Stomach (tissue), 8 donors: ENCODE measurements at regions not wholly inside any gene's neighbourhood (a gene's known extent, or its start where the extent isn't known, plus 50 kb on each side); places are given as distances from the start of the nearest gene placed in this dataset.

Source experiments
- DNase-seq, 2 donors: peaks; one replicate each; pipeline versions ENCODE4 v3.0.0 to v3.0.0-alpha.2; 2013 to 2019
- H3K27ac ChIP-seq, 5 donors: fragments of 200-600 bp in 4 of 5; sonication (generic) in 4 of 5; one replicate each; pipeline ENCODE4 v1.5.1; 2013 to 2019; ENCODE audit warnings: mild to moderate bottlenecking in 1 of 5, moderate library complexity in 1 of 5
- H3K27me3 ChIP-seq, 3 donors: fragments of 200-600 bp; sonication (generic); one replicate each; pipeline ENCODE4 v1.5.1; 2017 to 2019; ENCODE audit warnings: mixed run types in 1 of 3
- H3K36me3 ChIP-seq, 4 donors: fragments of 200-600 bp; sonication (generic); 1 replicate in 3 of 4; 2 replicates in 1 of 4; pipeline ENCODE4 v1.5.1; 2016 to 2019
- H3K4me1 ChIP-seq, 4 donors: fragments of 200-600 bp; sonication (generic); one replicate each; pipeline ENCODE4 v1.5.1; 2016 to 2019
- H3K4me3 ChIP-seq, 4 donors: fragments of 200-600 bp; sonication (generic) in 3 of 4; one replicate each; pipeline ENCODE4 v1.5.1; 2016 to 2019; ENCODE audit warnings: mild to moderate bottlenecking in 1 of 4
- H3K9me3 ChIP-seq, 4 donors: fragments of 200-600 bp; sonication (generic); one replicate each; pipeline ENCODE4 v1.5.1; 2016 to 2019
- CTCF ChIP-seq, 7 experiments: fragments of 450-650 bp in 4 of 7; fragments of 200-600 bp in 3 of 7; sonication (generic) in 3 of 7; IDR thresholded peaks; one replicate each; pipeline ENCODE4 v1.5.1; 2016 to 2019; ENCODE audit warnings: antibody characterized with exemption in 7 of 7, control low read depth in 2 of 7, mild to moderate bottlenecking in 1 of 7
- EP300 ChIP-seq: sonication (generic); formaldehyde crosslinking; IDR thresholded peaks from one replicate; pipeline ENCODE4 v1.6.1; 2017; ENCODE audit warnings: antibody characterized with exemption
- POLR2A ChIP-seq, 4 donors: fragments of 450-650 bp; IDR thresholded peaks; one replicate each; pipeline ENCODE4 v1.6.1; 2016; ENCODE audit warnings: antibody characterized with exemption in 4 of 4, control low read depth in 2 of 4, mild to moderate bottlenecking in 1 of 4, moderate library complexity in 1 of 4
- POLR2AphosphoS5 ChIP-seq, 3 donors: sonication (generic); formaldehyde crosslinking; IDR thresholded peaks; one replicate each; pipeline ENCODE4 v1.6.1; 2016; ENCODE audit warnings: antibody characterized with exemption in 3 of 3
- WGBS, 5 donors: extraction: QIAGEN DNeasy Blood & Tissue Kit in 3 of 5; methylation state at CpG; one replicate each; pipeline versions ENCODE4 v1.1.5 to v1.1.7; 2013 to 2018; 5-methylcytosine and 5-hydroxymethylcytosine counted together
- intact Hi-C: fragments of 100-400 bp; cut with DNase I; formaldehyde crosslinking; loops from one replicate; pipeline ENCODE4 v1.15.1; 2023; ENCODE audit warnings: low total_unique reads
- donor health status: healthy with polysubstance abuse.
- donor health status: Bipolar disorder and iron deficiency.
- donor health status: healthy.

- Histone ChIP-seq H3K27me3 (no peaks in the 10 kb centered on the region), H3K4me1 (no peaks in the 10 kb centered on the region), H3K36me3 (no peaks in the 10 kb centered on the region), H3K4me3 (no peak overlapping the region), H3K9me3 (peaks cover 0 to 6% (median 5%) of the 10 kb centered on the region in 4 donors), H3K27ac (no peak overlapping the region)
- WGBS, 5 donors: 80 to 96% (median 90%) methylated on average over 3 of the region's 3 CpGs
- intact Hi-C loops: no loop called here
- DNase-seq: no peak
- TF ChIP-seq EP300: no peak
- no peak for TF ChIP-seq POLR2AphosphoS5 (IDR thresholded peaks at IDR 0.05)
- TF ChIP-seq POLR2A (IDR thresholded peaks at IDR 0.05): no peak
- no peak for TF ChIP-seq CTCF (IDR thresholded peaks at IDR 0.05)
These were observed 739.4 kb upstream of the RAB6C start for GRCh38 chr2:129240061-129240460.

- Histone ChIP-seq H3K27me3 (no peaks in the 10 kb centered on the region), H3K36me3 (no peaks in the 10 kb centered on the region), H3K4me3 (no peak overlapping the region), H3K9me3 (no peaks in the 10 kb centered on the region), H3K4me1 (no peaks in the 10 kb centered on the region), H3K27ac (no peak overlapping the region)
- intact Hi-C loops: no loop called here
- no peak for DNase-seq
- TF ChIP-seq EP300: no peak
- TF ChIP-seq POLR2AphosphoS5 (IDR thresholded peaks at IDR 0.05): no peak
- TF ChIP-seq POLR2A (IDR thresholded peaks at IDR 0.05): no peak
- no peak for TF ChIP-seq CTCF (IDR thresholded peaks at IDR 0.05)
- WGBS, 5 donors: 76 to 90% (median 84%) methylated on average over 5 of the region's 5 CpGs
These were observed 737.2 kb upstream of the RAB6C start for GRCh38 chr2:129242269-129242668.

- H3K27ac ChIP-seq: no peak overlapping the region
- 67 to 80% (median 71%) methylated on average over 3 of the region's 3 CpGs for WGBS, 5 donors
- H3K4me3 ChIP-seq: no peak overlapping the region
- no peaks in the 10 kb centered on the region for H3K27me3 ChIP-seq
- H3K9me3 ChIP-seq: no peaks in the 10 kb centered on the region
- no peak for TF ChIP-seq EP300
- no peak for TF ChIP-seq CTCF (IDR thresholded peaks at IDR 0.05)
- no peak for TF ChIP-seq POLR2A (IDR thresholded peaks at IDR 0.05)
- TF ChIP-seq POLR2AphosphoS5 (IDR thresholded peaks at IDR 0.05): no peak
- no peaks in the 10 kb centered on the region for H3K36me3 ChIP-seq
- no peak for DNase-seq
- H3K4me1 ChIP-seq: no peaks in the 10 kb centered on the region
- intact Hi-C loops: no loop called here
These were observed 731.7 kb upstream of the RAB6C start for GRCh38 chr2:129247751-129248150.

GRCh38 chr2:129248198-129248597 lies 731.3 kb upstream of the RAB6C start:
- H3K4me1 ChIP-seq: no peaks in the 10 kb centered on the region
- H3K4me3 ChIP-seq: no peak overlapping the region
- TF ChIP-seq EP300: no peak
- no peak for TF ChIP-seq CTCF (IDR thresholded peaks at IDR 0.05)
- TF ChIP-seq POLR2AphosphoS5 (IDR thresholded peaks at IDR 0.05): peak in 2 of 3 donors; percentile 26 to 59
- no peak for TF ChIP-seq POLR2A (IDR thresholded peaks at IDR 0.05)
- intact Hi-C loops: no loop called here
- no peaks in the 10 kb centered on the region for H3K27me3 ChIP-seq
- no peak overlapping the region for H3K27ac ChIP-seq
- no peaks in the 10 kb centered on the region for H3K9me3 ChIP-seq
- no peaks in the 10 kb centered on the region for H3K36me3 ChIP-seq
- DNase-seq: peak; percentile 18 to 48
